Right lobe of liver (tissue), 6 donors: ENCODE measurements at regions not wholly inside any gene's neighbourhood (a gene's known extent, or its start where the extent isn't known, plus 50 kb on each side); places are given as distances from the start of the nearest gene placed in this dataset.
"Not testable (repeated sequence)": the region's sequence is repeated elsewhere in the genome, so short reads cannot be mapped to it uniquely, and the experiment has no call there.

ENCODE experiments used
- ATAC-seq, 4 donors: fragments of 200-7000 bp; cut with Tn5 transposase; one replicate each; pipeline ENCODE4 v1.9.1; 2020; ENCODE audit warnings: mild to moderate bottlenecking in 4 of 4, moderate library complexity in 4 of 4
- DNase-seq, 3 donors: peaks; one replicate each; pipeline ENCODE4 v3.0.0-alpha.2; 2020
- H3K27ac ChIP-seq, 3 donors: fragments of 200-600 bp; one replicate each; pipeline ENCODE4 v1.8.0; 2022
- H3K27me3 ChIP-seq, 2 donors: fragments of 200-600 bp; one replicate each; pipeline ENCODE4 v1.8.0; 2022
- H3K36me3 ChIP-seq, 4 donors: fragments of 200-600 bp; sonication (generic) in 1 of 4; one replicate each; pipeline versions ENCODE4 v1.5.1 to v1.8.0; 2017 to 2022; ENCODE audit warnings: control low read depth in 1 of 4
- H3K4me1 ChIP-seq, 4 donors: fragments of 200-600 bp; sonication (generic) in 1 of 4; one replicate each; pipeline versions ENCODE4 v1.5.1 to v1.8.0; 2017 to 2022; ENCODE audit warnings: control low read depth in 1 of 4
- H3K4me3 ChIP-seq, 3 donors: fragments of 200-600 bp; one replicate each; pipeline ENCODE4 v1.8.0; 2022
- H3K9me3 ChIP-seq, 4 donors: fragments of 200-600 bp; sonication (generic) in 1 of 4; one replicate each; pipeline versions ENCODE4 v1.5.1 to v1.8.0; 2017 to 2022; ENCODE audit warnings: control low read depth in 1 of 4
- POLR2A ChIP-seq: fragments of 450-650 bp; IDR thresholded peaks from one replicate; pipeline ENCODE4 v1.6.1; 2017; ENCODE audit warnings: antibody characterized with exemption, mild to moderate bottlenecking
- WGBS: methylation state at CpG from one replicate; pipeline ENCODE4 v1.1.6; 2018; ENCODE audit warnings: low coverage, low lambda C conversion rate; ENCODE audit not compliant: insufficient coverage; ENCODE audit errors: missing lambda C conversion rate; 5-methylcytosine and 5-hydroxymethylcytosine counted together
- intact Hi-C, 2 donors: fragments of 100-400 bp; cut with DNase I; formaldehyde crosslinking; loops; one replicate each; pipeline versions ENCODE4 v1.11.2 to v1.14.1; 2022
- TF ChIP-seq, protein P1 (sequence below), 4 donors: fragments of 200-600 bp in 3 of 4; fragments of 450-650 bp in 1 of 4; IDR thresholded peaks; one replicate each; pipeline versions ENCODE4 v1.5.1 to v1.8.0; 2016 to 2022; ENCODE audit warnings: antibody characterized with exemption in 4 of 4, mild to moderate bottlenecking in 2 of 4
- donor health status: DM: no; HTN: yes; CAD: no.
- donor health status: DM: no; HTN: no; CAD: no.
- donor health status: DM: no; HTN: no; CAD: no.
- donor health status: DM: no; HTN: yes; CAD: no.
- donor health status: DM: no; HTN: yes; CAD: no.

DNA sequence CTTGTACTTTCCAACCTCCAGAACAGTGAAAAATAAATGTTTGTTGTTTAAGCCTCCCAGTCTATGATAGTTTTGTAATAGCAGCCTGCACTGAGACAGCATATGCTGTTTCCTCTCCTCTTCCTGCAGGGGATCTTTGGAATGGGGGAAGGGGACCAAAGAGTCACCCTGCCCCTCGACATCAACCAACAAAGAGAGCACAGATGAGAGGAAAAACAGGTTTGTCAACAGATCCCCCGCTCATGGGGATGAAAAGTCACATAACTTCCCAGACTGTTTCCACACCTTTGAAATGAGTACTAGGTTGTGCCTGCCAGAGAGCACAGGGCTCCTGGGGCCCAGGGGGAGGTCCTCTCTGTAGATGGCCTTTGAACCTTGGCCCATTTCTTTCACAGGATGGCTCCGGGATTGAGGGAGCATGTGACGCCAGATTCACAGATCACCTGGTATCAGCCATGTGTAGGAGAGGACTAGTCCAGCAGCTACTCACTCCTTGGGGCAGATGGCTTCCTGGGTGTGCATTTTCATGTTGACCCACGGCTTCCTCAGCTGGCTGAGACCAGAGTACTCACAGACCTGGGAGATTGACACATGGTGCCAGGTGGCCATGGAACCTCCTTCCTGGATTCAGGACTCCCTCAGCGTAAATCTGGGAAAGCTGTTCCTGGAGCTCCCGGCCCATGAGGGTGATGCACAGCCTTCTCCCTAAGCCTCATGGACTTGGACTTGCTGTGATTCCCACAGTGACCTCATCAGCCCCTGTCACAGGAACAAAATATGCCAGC lies 125.6 kb downstream of the CXCL12 start:
- WGBS = 35% methylated on average over 4 of the region's 7 CpGs
- peaks cover 0 to 12% (median 3%) of the 10 kb centered on the region in 4 donors for H3K4me1 ChIP-seq
- TF ChIP-seq, protein P1, sequence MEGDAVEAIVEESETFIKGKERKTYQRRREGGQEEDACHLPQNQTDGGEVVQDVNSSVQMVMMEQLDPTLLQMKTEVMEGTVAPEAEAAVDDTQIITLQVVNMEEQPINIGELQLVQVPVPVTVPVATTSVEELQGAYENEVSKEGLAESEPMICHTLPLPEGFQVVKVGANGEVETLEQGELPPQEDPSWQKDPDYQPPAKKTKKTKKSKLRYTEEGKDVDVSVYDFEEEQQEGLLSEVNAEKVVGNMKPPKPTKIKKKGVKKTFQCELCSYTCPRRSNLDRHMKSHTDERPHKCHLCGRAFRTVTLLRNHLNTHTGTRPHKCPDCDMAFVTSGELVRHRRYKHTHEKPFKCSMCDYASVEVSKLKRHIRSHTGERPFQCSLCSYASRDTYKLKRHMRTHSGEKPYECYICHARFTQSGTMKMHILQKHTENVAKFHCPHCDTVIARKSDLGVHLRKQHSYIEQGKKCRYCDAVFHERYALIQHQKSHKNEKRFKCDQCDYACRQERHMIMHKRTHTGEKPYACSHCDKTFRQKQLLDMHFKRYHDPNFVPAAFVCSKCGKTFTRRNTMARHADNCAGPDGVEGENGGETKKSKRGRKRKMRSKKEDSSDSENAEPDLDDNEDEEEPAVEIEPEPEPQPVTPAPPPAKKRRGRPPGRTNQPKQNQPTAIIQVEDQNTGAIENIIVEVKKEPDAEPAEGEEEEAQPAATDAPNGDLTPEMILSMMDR (IDR thresholded peaks at IDR 0.05) = no peak
- no peak for TF ChIP-seq POLR2A
- intact Hi-C loops = no loop called here
- no peaks in the 10 kb centered on the region for H3K27me3 ChIP-seq
- no peak overlapping the region for H3K4me3 ChIP-seq
- H3K36me3 ChIP-seq = no peaks in the 10 kb centered on the region
- peak overlapping the region in 1 of 3 donors; percentile 44 for H3K27ac ChIP-seq
- H3K9me3 ChIP-seq = no peaks in the 10 kb centered on the region
- peak; percentile 80 to 93 (median 92) for ATAC-seq
- DNase-seq = peak; percentile 36 to 72 (median 62)

DNA sequence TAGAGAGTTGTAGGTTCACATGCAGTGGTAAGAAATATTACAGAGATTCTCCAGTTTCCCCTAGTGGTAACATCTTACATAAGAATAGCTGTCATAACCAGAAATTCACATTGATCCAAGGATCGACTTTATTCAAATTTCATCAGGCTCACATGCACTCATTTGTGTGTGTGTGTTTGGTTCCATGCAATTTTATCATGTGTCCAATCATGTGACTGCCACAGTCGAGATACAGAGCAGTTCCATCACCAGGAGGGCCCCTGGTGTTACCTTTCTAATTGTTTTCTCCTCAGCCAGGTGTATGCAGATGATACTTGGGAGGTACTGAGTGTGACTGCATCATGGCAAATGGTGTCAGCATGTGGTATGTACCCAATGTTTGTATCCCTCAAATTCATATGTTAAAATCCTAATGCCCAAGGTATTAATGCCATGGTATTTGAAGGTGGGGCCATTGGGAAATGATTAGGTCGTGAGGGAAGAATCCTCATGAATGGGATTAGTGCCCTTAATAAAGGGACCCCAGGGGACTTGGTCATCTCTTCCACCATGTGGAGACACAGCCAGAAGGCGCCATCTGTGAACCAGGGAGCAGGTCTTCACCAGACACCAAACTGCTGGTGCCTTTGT lies 126.3 kb downstream of the CXCL12 start:
- TF ChIP-seq POLR2A = no peak
- TF ChIP-seq, protein P1 (IDR thresholded peaks at IDR 0.05) = no peak
- Histone ChIP-seq H3K9me3 (no peaks in the 10 kb centered on the region), H3K4me3 (no peak overlapping the region), H3K27ac (peak overlapping the region in 1 of 3 donors; percentile 44), H3K36me3 (no peaks in the 10 kb centered on the region), H3K4me1 (peaks cover 0 to 19% (median 5%) of the 10 kb centered on the region in 4 donors), H3K27me3 (no peaks in the 10 kb centered on the region)
- intact Hi-C loops = no loop called here
- DNase-seq (no peak), ATAC-seq (no peak)
- 65% methylated on average over 3 of the region's 4 CpGs for WGBS

DNA sequence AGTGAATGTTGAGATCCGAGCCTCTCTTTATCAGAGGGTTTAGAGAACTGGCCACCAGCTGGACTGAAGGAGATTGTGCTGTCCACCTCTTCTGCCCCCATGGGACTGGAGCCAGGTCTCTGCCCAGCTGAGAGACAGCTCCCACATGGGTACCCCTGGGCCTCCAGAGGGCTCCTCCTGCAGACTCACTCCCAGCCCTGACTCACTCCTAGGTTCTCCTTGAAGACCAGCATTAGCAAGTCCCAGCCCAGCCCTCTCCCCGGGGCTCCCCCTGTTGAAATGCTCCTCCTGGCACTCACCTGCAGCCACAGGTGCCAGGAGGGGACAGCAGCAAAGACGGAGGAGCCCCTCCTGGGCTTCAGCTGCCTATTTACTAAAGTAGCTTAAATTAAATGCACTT lies 126.9 kb downstream of the CXCL12 start:
- 70% methylated on average over 2 of the region's 3 CpGs for WGBS
- H3K27me3 ChIP-seq = no peaks in the 10 kb centered on the region
- peaks cover 0 to 22% (median 5%) of the 10 kb centered on the region in 4 donors for H3K4me1 ChIP-seq
- no peaks in the 10 kb centered on the region for H3K36me3 ChIP-seq
- no peak for ATAC-seq
- no peak overlapping the region for H3K4me3 ChIP-seq
- DNase-seq = no peak
- no peaks in the 10 kb centered on the region for H3K9me3 ChIP-seq
- intact Hi-C loops = no loop called here
- H3K27ac ChIP-seq = no peak overlapping the region
- TF ChIP-seq POLR2A = no peak
- TF ChIP-seq, protein P1 (IDR thresholded peaks at IDR 0.05) = no peak

DNA sequence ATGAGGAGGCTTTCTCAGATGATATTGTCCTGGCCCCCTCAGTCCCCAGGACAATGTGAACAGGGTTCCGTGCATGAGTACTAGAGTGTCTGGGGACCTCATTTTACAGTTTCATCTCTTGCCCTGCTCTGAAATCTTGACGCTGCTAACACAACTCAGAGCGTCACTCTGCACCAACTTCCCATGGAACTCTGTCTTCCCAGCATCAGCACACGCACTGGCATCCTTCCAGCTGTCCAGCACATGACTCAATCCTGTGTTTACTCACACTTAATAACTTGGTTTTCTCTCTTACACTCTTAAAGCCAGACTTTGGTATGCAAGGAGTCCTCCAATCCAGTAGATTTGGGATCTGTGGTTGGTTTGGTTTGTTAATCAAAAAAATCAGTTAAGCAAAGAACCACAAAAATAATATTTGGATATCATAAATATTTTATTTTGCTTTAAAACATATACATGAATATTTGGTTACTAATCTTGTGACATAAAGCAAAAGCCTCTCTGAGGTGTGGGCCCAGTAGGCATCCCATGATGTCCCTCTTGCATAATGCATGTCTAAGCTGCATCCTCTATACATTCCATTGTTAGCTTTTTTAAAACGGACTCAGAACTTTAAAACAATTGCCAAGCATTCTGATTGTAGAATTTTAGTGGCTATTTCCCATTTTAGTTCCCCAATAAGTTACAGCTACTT lies 131.0 kb downstream of the CXCL12 start:
- Histone ChIP-seq H3K27ac (no peak overlapping the region), H3K4me3 (no peak overlapping the region), H3K9me3 (no peaks in the 10 kb centered on the region), H3K4me1 (peaks cover 0 to 15% (median 3%) of the 10 kb centered on the region in 4 donors), H3K36me3 (no peaks in the 10 kb centered on the region), H3K27me3 (no peaks in the 10 kb centered on the region)
- 18% methylated on average over 2 of the region's 5 CpGs for WGBS
- ATAC-seq (peak; percentile 88 to 96 (median 91)), DNase-seq (peak; percentile 76 to 82 (median 78))
- no peak for TF ChIP-seq POLR2A
- TF ChIP-seq, protein P1 (IDR thresholded peaks at IDR 0.05) = no peak
- intact Hi-C loops = no loop called here

DNA sequence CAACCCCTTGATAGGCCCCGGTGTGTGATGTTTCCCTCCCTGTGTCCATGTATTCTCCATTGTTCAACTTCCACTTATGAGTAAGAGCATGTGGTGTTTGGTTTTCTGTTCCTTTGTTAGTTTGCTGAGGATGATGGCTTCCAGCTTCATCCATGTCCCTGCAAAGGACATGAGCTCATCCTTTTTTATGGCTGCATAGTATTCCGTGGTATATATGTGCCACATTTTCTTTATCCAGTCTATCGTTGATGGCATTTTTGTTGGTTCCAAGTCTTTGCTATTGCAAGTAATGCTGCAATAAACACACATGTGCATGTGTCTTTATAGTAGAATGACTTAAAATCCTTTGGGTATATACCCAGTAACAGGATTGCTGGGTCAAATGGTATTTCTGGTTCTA lies 132.3 kb downstream of the CXCL12 start:
- H3K36me3 ChIP-seq, DNase-seq, H3K27ac ChIP-seq, H3K27me3 ChIP-seq, ATAC-seq, H3K9me3 ChIP-seq, H3K4me3 ChIP-seq, intact Hi-C loops: not testable (repeated sequence)
- 85% methylated on average over 2 of the region's 3 CpGs for WGBS
- H3K4me1 ChIP-seq = peaks cover 0 to 11% (median 2%) of the 10 kb centered on the region in 4 donors

DNA sequence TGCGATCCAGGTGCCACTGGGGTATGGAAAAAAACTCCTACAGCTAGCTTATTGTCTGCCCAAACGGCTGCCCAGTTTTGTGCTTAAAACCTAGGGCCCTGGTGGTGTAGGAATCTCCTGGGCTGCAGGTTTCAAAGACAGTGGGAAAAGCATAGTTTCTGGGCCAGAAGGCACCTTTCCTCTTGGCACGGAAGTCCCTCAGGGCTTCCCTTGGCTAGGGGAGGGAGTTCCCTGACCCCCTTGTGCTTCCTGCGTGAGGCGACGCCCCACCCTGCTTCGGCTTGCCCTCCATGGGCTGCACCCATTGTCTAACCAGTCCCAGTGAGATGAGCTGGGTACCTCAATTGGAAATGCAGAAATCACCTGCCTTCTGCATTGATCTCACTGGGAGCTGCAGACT lies 135.0 kb downstream of the CXCL12 start:
- H3K36me3 ChIP-seq, ATAC-seq, intact Hi-C loops, DNase-seq, H3K27me3 ChIP-seq, H3K4me3 ChIP-seq, H3K9me3 ChIP-seq, H3K27ac ChIP-seq: not testable (repeated sequence)
- WGBS = 60% methylated on average over 2 of the region's 7 CpGs
- peaks cover 0 to 11% (median 2%) of the 10 kb centered on the region in 4 donors for H3K4me1 ChIP-seq
